ENCODE measurements at regions not wholly inside any gene's neighbourhood (a gene's known extent, or its start where the extent isn't known, plus 50 kb on each side); places are given as distances from the start of the nearest gene placed in this dataset.

DNA sequence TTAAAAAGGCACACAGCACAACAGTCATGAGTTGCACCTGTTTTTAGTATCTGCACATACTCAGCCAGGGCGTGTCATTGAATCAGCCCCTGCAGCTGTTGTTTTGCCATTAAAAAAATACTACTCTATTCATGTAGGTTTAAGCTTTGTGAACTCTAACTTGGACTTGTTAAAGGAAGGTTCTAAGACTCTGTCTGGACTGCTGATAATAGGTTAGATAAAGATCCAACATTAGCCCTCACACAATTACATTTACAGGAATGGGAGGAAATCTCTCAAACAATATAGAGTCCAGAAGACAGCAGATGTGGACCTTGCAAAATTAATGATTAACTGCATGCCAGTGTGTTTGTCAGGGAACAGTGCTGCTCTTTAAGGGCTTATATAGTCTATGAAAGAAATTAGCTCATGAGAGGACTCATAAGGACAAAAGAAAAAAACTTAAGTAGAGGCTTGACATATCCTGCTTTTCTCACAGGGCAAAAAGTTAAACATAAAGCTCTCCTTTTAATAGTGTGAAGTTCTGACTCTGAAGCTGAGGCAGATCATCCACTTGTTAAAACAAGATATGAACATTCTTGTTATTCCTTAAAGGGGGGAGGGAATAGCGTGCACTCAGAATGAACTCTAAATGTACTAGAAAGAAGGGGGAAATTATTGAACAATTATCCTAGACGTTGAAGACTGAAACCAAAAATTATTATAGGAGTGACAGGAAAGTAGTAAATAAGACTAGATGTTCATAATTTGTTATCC is 243.6 kb downstream of the NDFIP2 start:
- Histone ChIP-seq H2AFZ (ENCODE audit: low read length, unreplicated experiment) (no peak overlapping the region), H3K27ac (ENCODE audit: low read depth, low read length) (no peak overlapping the region), H3K4me3 (ENCODE audit: low read depth, low read length) (no peak overlapping the region), H3K36me3 (ENCODE audit: insufficient read depth, low read length) (no peaks in the 10 kb centered on the region), H3K27me3 (ENCODE audit: insufficient read depth, low read length) (no peaks in the 10 kb centered on the region), H3K4me1 (ENCODE audit: control insufficient read depth, insufficient read depth, low read length, unreplicated experiment) (no peaks in the 10 kb centered on the region), H3K79me2 (ENCODE audit: control insufficient read depth, insufficient read depth, low read length, unreplicated experiment) (no peaks in the 10 kb centered on the region)

- H3K4me3 ChIP-seq (ENCODE audit: low read depth, low read length): no peak overlapping the region
- H2AFZ ChIP-seq (ENCODE audit: low read length, unreplicated experiment): no peak overlapping the region
- no peak overlapping the region for H3K27ac ChIP-seq (ENCODE audit: low read depth, low read length)
- H3K36me3 ChIP-seq (ENCODE audit: insufficient read depth, low read length): no peaks in the 10 kb centered on the region
- no peaks in the 10 kb centered on the region for H3K27me3 ChIP-seq (ENCODE audit: insufficient read depth, low read length)
- no peaks in the 10 kb centered on the region for H3K4me1 ChIP-seq (ENCODE audit: control insufficient read depth, insufficient read depth, low read length, unreplicated experiment)
- H3K79me2 ChIP-seq (ENCODE audit: control insufficient read depth, insufficient read depth, low read length, unreplicated experiment): no peaks in the 10 kb centered on the region
Observed at GRCh38 chr13:79723519-79724024, 242.6 kb downstream of the NDFIP2 start.

GRCh38 chr13:79722885-79723445 is 242.0 kb downstream of the NDFIP2 start:
- no peak overlapping the region for H3K4me3 ChIP-seq (ENCODE audit: low read depth, low read length)
- no peaks in the 10 kb centered on the region for H3K27me3 ChIP-seq (ENCODE audit: insufficient read depth, low read length)
- no peak overlapping the region for H3K27ac ChIP-seq (ENCODE audit: low read depth, low read length)
- H3K4me1 ChIP-seq (ENCODE audit: control insufficient read depth, insufficient read depth, low read length, unreplicated experiment): no peaks in the 10 kb centered on the region
- no peak overlapping the region for H2AFZ ChIP-seq (ENCODE audit: low read length, unreplicated experiment)
- no peaks in the 10 kb centered on the region for H3K36me3 ChIP-seq (ENCODE audit: insufficient read depth, low read length)
- no peaks in the 10 kb centered on the region for H3K79me2 ChIP-seq (ENCODE audit: control insufficient read depth, insufficient read depth, low read length, unreplicated experiment)

DNA sequence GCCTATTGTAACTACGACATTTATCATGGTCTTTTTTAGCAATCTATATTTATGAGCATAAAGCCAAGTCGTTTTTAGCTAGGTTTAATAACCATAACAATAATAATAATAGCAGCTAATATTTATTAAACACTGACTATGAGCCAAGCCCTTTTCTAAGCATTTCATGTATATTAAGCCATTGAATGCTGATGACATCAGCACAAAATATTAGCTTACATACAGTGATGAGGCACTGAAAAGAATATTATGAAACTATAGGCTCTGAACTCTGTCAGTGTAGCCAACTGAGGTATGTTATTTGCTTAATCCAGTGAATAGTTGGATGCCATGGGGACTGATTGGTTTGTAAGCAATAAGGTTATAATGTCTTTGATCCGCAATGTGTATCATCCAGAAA is 235.2 kb downstream of the NDFIP2 start:
- Histone ChIP-seq H3K27me3 (ENCODE audit: insufficient read depth, low read length) (no peaks in the 10 kb centered on the region), H3K4me1 (ENCODE audit: control insufficient read depth, insufficient read depth, low read length, unreplicated experiment) (no peaks in the 10 kb centered on the region), H2AFZ (ENCODE audit: low read length, unreplicated experiment) (no peak overlapping the region), H3K27ac (ENCODE audit: low read depth, low read length) (no peak overlapping the region), H3K79me2 (ENCODE audit: control insufficient read depth, insufficient read depth, low read length, unreplicated experiment) (no peaks in the 10 kb centered on the region), H3K36me3 (ENCODE audit: insufficient read depth, low read length) (no peaks in the 10 kb centered on the region), H3K4me3 (ENCODE audit: low read depth, low read length) (no peak overlapping the region)

DNA sequence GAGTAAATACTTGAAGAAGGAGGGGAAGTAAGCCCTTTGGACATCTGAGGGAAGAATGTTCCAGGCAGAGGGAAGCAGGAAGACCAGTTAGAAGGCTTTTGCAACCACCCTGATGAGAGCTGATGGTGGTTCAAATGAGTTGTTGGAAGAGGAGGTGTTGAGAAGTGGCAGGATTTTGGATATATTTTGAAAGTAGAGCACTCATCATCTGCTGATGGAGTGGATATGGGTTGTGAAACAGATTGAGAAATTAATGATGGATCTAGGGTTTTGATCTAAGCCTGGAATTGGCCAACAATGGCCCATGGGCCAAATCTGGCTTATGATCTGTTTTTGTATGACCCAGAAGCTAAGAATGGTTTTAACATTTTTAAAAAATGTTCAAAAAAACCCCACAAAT is 230.7 kb downstream of the NDFIP2 start:
- H3K4me1 ChIP-seq (ENCODE audit: control insufficient read depth, insufficient read depth, low read length, unreplicated experiment): no peaks in the 10 kb centered on the region
- H3K36me3 ChIP-seq (ENCODE audit: insufficient read depth, low read length): no peaks in the 10 kb centered on the region
- no peak overlapping the region for H3K4me3 ChIP-seq (ENCODE audit: low read depth, low read length)
- H3K27ac ChIP-seq (ENCODE audit: low read depth, low read length): no peak overlapping the region
- H3K27me3 ChIP-seq (ENCODE audit: insufficient read depth, low read length): no peaks in the 10 kb centered on the region
- no peaks in the 10 kb centered on the region for H3K79me2 ChIP-seq (ENCODE audit: control insufficient read depth, insufficient read depth, low read length, unreplicated experiment)
- H2AFZ ChIP-seq (ENCODE audit: low read length, unreplicated experiment): no peak overlapping the region

GRCh38 chr13:79710376-79710775 is 229.4 kb downstream of the NDFIP2 start:
- Histone ChIP-seq H2AFZ (ENCODE audit: low read length, unreplicated experiment) (no peak overlapping the region), H3K27me3 (ENCODE audit: insufficient read depth, low read length) (no peaks in the 10 kb centered on the region), H3K4me3 (ENCODE audit: low read depth, low read length) (no peak overlapping the region), H3K36me3 (ENCODE audit: insufficient read depth, low read length) (no peaks in the 10 kb centered on the region), H3K27ac (ENCODE audit: low read depth, low read length) (no peak overlapping the region), H3K4me1 (ENCODE audit: control insufficient read depth, insufficient read depth, low read length, unreplicated experiment) (no peaks in the 10 kb centered on the region), H3K79me2 (ENCODE audit: control insufficient read depth, insufficient read depth, low read length, unreplicated experiment) (no peaks in the 10 kb centered on the region)

GRCh38 chr13:79709471-79709870 is 228.5 kb downstream of the NDFIP2 start:
- Histone ChIP-seq H3K36me3 (ENCODE audit: insufficient read depth, low read length) (no peaks in the 10 kb centered on the region), H2AFZ (ENCODE audit: low read length, unreplicated experiment) (no peak overlapping the region), H3K4me3 (ENCODE audit: low read depth, low read length) (no peak overlapping the region), H3K79me2 (ENCODE audit: control insufficient read depth, insufficient read depth, low read length, unreplicated experiment) (no peaks in the 10 kb centered on the region), H3K27ac (ENCODE audit: low read depth, low read length) (no peak overlapping the region), H3K4me1 (ENCODE audit: control insufficient read depth, insufficient read depth, low read length, unreplicated experiment) (no peaks in the 10 kb centered on the region), H3K27me3 (ENCODE audit: insufficient read depth, low read length) (no peaks in the 10 kb centered on the region)

- H3K36me3 ChIP-seq (ENCODE audit: insufficient read depth, low read length): no peaks in the 10 kb centered on the region
- H2AFZ ChIP-seq (ENCODE audit: low read length, unreplicated experiment): no peak overlapping the region
- no peaks in the 10 kb centered on the region for H3K4me1 ChIP-seq (ENCODE audit: control insufficient read depth, insufficient read depth, low read length, unreplicated experiment)
- no peaks in the 10 kb centered on the region for H3K27me3 ChIP-seq (ENCODE audit: insufficient read depth, low read length)
- no peak overlapping the region for H3K4me3 ChIP-seq (ENCODE audit: low read depth, low read length)
- no peaks in the 10 kb centered on the region for H3K79me2 ChIP-seq (ENCODE audit: control insufficient read depth, insufficient read depth, low read length, unreplicated experiment)
- H3K27ac ChIP-seq (ENCODE audit: low read depth, low read length): no peak overlapping the region
Observed at GRCh38 chr13:79703772-79704171, 222.8 kb downstream of the NDFIP2 start.

GRCh38 chr13:79695754-79696153 is 214.8 kb downstream of the NDFIP2 start:
- no peaks in the 10 kb centered on the region for H3K27me3 ChIP-seq (ENCODE audit: insufficient read depth, low read length)
- no peaks in the 10 kb centered on the region for H3K79me2 ChIP-seq (ENCODE audit: control insufficient read depth, insufficient read depth, low read length, unreplicated experiment)
- no peaks in the 10 kb centered on the region for H3K4me1 ChIP-seq (ENCODE audit: control insufficient read depth, insufficient read depth, low read length, unreplicated experiment)
- H3K27ac ChIP-seq (ENCODE audit: low read depth, low read length): no peak overlapping the region
- no peak overlapping the region for H2AFZ ChIP-seq (ENCODE audit: low read length, unreplicated experiment)
- no peaks in the 10 kb centered on the region for H3K36me3 ChIP-seq (ENCODE audit: insufficient read depth, low read length)
- H3K4me3 ChIP-seq (ENCODE audit: low read depth, low read length): no peak overlapping the region

DNA sequence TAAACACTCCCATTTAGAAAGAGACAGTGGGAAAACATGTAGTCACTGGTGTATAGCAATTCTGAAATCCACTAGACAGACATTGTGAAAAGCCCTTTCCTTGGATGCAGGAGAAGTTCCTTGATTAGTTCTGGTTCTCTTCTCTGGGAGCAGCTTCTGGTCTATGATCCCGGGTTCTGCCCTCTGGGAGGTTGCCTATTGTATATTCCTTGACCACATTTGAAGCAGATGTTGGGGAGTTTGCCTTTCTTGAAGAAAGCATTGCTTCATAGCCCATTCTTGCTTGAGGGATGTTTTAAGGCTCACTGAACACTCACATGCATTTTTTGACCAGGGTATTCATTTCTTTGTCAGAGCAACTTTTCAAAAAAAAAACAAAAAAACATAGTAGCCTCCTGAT is 211.9 kb downstream of the NDFIP2 start:
- Histone ChIP-seq H3K36me3 (ENCODE audit: insufficient read depth, low read length) (no peaks in the 10 kb centered on the region), H3K4me1 (ENCODE audit: control insufficient read depth, insufficient read depth, low read length, unreplicated experiment) (no peaks in the 10 kb centered on the region), H3K27ac (ENCODE audit: low read depth, low read length) (no peak overlapping the region), H3K27me3 (ENCODE audit: insufficient read depth, low read length) (no peaks in the 10 kb centered on the region), H3K4me3 (ENCODE audit: low read depth, low read length) (no peak overlapping the region), H2AFZ (ENCODE audit: low read length, unreplicated experiment) (no peak overlapping the region), H3K79me2 (ENCODE audit: control insufficient read depth, insufficient read depth, low read length, unreplicated experiment) (no peaks in the 10 kb centered on the region)

DNA sequence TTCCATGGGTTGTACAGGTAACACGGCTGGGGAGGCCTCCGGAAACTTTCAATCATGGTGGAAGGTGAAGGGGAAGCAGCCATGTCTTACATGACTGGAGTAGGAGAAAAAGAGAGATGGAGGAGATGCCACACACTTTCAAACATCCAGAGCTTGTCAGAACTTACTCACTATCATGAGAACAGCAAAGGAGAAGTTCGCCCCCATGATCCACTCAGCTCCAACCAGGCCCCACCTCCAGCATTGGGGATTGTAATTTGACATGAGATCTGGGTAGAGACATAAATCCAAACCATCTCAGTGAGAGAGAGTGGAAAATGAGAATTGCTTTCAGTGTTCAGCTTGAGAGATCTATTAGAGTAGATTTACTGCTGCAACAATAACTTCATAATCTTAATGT is 210.9 kb downstream of the NDFIP2 start:
- Histone ChIP-seq H3K27me3 (ENCODE audit: insufficient read depth, low read length) (no peaks in the 10 kb centered on the region), H2AFZ (ENCODE audit: low read length, unreplicated experiment) (no peak overlapping the region), H3K36me3 (ENCODE audit: insufficient read depth, low read length) (no peaks in the 10 kb centered on the region), H3K4me3 (ENCODE audit: low read depth, low read length) (no peak overlapping the region), H3K4me1 (ENCODE audit: control insufficient read depth, insufficient read depth, low read length, unreplicated experiment) (no peaks in the 10 kb centered on the region), H3K27ac (ENCODE audit: low read depth, low read length) (no peak overlapping the region), H3K79me2 (ENCODE audit: control insufficient read depth, insufficient read depth, low read length, unreplicated experiment) (no peaks in the 10 kb centered on the region)
